Hippocampal formation (tissue), 2 donors: ENCODE measurements at regions not wholly inside any gene's neighbourhood (a gene's known extent, or its start where the extent isn't known, plus 50 kb on each side); places are given as distances from the start of the nearest gene placed in this dataset.

ENCODE experiments used
- DNase-seq, 2 donors: peaks; one replicate each; lab custom pipeline; 2025; lab: John Stamatoyannopoulos, UW

DNA sequence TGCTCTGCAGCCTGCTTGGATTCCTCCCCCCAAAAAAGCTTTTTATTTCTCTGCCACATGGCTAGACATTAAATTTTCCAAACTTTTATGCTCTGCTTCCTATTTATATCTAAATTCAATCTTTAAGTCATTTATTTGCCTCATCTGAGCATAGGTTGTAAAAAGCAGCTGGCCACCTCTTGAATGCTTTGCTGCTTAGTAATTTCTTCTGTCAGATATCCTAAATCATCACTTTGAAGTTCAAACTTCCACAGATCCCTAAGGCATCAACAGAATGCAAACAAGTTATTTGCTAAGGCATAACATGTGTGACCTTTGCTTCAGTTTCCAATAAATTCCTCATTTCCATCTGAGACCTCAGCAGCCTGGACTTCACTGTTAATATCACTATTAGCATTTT, 209.6 kb downstream of the FSCB start:
- DNase-seq = no peak

DNA sequence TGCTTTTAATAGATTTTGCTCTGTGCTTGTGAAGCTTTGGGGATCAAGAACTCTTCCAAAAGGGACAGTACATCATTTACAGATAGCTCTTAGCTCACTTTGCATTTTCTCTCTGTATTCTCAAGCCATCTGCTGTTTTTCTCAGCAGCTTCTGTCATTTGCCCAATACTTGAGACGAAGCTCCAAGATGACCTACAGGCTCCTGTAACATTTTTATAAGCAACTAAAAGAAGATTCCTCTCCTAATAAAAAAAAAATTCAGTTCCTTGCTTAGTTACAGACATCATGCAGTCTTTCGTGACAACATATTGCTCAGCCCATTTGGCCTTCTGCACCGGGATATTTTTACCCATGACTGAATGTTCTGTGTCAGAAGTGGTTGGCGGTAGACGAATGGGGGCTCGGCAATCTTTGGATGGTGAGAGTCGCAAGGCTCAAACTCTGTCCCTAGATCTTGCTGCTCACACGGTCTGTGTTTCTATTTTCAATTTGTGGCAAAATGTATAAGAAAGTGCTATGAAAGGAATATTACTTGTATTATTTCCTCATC, 215.6 kb downstream of the FSCB start:
- DNase-seq = peak in 1 of 2 donors; percentile 15

DNA sequence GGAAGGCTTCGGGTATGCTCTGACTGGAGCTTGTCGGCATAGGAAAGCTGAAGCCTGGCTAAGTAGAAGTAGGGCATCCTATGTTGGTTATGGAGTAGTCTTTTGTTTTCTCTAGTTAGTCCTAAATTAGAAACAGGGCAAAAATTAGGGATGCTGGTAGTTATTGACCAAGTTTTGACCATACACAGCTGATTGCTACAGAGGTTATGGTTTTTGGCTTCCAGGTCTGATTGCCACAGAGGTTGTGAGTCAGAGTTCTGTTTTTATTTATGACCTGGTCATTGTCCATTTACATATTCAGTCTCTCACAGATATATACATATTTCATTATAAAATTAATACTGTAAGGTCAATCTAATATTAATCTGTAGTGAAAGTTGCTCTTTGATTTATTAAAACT, 219.2 kb downstream of the FSCB start:
- no peak for DNase-seq

DNA sequence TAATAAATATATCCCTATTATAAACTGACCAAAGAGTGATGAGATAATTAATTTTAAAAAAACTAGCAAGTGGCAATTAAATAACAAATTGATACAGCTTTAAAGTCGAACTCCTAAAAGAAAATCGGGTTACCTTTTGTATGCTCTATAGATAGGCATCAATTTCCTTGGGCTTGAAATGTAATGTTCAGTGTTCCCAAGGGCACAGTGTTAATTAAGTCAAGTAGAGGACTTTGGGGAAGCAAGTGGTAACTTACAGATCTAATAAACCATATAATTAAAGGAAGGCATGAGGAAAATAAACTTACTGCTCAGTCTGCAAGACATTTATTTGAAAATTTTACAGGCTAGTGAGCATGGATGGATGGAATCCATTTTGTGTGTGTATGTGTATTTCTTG, 220.9 kb downstream of the FSCB start:
- DNase-seq = no peak

DNA sequence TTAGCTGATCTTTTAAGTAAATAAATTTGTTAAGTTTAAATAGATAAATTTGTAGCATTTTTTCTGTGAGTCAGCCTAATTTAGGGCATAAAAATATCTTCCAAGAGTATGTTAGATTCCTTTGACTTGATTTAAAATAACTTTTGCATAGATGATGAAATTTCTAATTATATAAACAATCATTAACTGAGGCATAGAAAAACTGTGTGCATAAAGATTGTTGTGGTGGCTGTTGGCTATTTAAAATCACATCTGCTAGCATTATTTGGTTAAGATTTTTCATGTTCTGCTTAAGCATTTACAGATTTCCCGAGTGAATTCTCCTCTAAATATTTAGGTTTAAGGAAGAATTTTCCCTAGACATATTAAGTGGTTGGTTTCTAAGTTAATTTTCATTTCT, 223.2 kb downstream of the FSCB start:
- DNase-seq = no peak

DNA sequence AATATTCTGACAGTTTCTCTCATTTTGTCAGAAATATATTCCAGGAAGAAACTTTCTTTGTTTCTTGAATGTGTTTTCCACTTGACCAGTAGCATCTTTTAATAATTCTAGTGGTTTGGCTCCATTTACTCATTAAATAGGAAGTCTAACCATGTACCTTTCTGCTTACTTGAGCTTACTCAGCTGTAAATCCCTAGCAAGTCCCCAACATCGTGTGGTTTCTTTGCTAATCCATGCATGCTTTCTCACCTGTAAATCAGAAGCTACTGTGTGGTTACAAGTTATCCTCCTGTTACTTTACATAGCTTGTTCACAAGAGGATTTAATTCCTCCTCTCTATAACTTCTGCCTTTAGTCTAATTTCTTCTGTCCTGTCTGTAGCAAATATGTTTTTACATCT, 227.7 kb downstream of the FSCB start:
- DNase-seq = no peak

DNA sequence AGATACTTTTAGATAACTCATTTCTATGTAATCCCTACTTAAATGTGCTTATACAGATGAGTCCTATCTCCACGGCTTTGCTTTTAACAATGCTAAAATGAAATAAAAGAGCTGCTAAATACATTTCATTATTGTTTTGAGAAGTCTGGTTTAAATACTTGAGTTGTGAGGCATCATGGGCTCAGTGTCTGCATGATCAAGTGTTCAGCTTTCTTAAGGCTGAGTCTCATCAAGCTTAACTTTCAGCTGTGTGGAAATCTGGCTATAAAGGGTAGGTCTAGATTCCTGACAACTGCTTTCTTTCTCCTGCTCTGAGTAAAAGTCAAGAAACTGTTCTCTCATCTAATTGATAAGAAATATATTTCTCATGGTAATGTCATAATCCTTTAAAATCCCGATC, 235.4 kb downstream of the FSCB start:
- DNase-seq = no peak

DNA sequence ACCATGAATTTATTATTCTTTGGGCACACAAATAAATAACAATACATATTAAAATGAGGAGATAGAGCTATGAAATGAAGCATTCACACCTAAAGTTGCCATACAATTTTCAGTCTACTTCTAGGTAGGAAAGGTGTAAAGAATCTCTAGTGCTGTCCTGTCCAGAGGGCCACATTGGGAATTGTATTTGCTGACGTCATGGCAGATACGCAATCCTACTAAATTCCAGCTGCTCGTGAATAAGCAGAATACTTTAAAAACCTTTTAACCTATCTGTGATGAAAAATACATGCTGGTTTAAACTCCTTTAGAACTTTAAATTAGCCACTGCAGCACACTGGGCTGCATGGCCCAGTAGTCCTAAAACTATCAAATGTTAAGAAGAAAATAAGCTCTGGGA, 236.1 kb downstream of the FSCB start:
- DNase-seq = no peak

DNA sequence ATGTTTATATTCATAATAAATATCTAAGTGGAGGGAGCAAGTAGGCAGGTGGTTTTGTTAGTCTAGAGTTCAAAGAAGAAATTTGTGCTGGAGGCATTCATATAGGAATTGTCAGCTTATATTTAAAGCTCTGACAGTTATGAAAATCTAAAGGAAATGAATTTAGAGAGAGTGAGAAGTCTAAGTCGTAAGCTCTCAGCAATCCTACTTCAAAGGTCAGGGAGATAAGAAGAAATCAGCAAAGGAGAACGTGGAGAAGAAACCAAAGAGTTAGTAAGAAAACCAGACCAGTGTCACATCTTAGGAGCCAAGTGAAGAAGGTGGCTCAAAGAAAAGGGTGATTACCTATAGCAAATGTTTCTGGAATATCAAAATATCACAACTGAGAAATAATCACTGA, 241.8 kb downstream of the FSCB start:
- DNase-seq = no peak

DNA sequence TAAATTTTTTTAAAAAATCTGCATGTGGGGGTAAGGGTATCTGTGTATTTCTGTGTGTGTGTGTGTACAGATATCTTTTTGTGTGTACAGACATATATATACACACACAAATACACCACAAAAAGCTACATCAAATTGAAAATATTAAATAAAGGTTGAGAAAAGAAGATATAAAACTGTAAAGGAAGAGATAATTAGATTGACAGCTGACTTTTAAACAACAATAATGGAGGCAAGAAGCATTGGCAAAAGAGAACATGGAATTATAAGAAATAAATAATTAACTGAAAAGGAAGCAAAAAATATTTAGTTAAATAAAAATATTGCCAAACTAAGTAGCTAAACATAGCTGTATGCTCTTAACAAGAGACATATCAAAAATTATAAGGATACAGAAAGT, 291.4 kb downstream of the FSCB start:
- no peak for DNase-seq

DNA sequence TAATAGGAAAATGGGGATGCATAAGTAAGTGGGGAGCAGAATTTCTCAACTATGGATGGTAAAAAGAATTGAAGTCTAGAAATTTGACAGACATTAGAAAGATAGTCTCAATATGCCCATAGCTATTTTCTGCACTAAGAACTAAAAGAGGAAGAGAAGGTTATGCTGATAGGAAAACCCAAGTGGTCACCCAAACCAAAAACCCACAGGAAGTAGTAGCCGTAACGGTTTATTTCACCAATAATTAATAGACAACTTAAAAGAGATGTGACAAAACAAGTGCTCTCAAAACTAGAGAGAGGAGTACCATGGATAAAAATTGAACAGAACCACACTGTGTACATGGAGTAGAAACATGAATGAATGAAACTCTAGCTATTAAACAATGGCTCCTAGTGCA, 295.4 kb downstream of the FSCB start:
- no peak for DNase-seq

DNA sequence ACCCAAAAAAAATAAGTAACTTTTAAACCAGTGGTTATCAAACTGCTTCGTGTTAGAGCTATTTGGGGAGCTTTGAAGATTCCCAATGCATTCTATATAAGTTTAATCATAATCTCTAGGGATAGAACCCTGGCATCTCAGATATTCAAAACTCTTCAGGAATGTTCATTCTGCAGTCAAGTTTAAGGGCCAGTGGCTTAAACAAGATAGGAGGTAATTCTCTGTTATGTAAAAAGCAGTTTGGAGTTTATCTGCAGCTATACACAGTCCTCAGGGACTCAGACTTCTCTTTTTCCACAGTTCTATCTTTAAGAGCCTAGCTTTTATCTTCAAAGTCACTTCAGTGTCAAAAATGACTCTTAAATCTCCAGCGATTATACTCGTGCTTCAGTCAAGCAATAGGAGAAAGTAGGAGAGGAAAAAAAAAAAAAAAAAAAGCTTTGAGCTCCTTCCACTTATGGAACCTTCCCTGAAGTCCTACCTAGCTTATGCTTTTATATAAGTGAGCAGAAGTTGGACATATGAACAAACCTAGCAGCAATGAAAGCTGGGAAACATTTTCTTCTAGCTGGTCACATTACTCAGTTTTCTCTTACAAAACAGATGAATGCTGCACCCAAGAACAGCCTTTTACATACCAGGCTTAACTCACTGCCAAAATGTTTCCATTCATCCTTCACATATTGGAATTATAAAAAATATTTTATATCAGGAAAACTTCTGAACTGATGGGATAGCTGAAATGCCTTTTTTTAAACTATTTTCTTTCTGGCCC, 302.8 kb downstream of the FSCB start:
- no peak for DNase-seq

DNA sequence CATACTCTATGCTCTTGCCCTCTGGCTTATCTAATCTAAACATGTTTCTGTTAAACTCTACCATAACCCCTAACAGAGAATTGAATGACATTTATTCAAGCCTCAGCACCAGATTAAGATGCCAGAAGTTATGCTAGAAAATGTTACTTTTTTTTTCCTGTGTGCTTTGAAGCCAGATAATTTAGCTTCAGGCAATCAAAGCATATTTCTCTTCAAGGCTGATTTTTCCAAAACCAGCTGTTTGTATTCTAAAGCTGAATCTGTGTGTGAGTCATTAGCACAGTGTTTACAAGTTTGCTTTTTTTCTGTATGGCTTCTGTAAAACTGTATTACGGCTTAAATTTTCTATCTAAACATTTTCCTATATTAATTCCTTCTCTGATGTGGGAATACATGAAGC, 326.1 kb downstream of the FSCB start:
- no peak for DNase-seq

DNA sequence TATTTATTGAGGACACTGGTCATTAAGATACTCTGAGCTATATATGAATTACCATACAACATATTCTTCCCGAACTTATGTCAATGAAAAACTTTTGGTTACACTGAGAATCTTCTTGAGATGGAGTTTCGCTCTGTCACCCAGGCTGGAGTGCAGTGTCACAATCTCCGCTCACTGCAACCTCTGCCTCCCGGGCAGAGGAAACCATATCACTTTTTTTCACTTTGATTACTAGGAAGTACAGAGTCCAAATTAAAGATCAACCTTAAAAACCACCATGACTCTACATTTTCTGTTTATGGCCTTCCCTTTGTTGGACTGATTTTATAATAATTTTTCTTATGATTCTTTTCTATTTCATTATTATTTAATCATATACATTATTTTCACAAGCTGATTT, 336.5 kb downstream of the FSCB start:
- DNase-seq = no peak

DNA sequence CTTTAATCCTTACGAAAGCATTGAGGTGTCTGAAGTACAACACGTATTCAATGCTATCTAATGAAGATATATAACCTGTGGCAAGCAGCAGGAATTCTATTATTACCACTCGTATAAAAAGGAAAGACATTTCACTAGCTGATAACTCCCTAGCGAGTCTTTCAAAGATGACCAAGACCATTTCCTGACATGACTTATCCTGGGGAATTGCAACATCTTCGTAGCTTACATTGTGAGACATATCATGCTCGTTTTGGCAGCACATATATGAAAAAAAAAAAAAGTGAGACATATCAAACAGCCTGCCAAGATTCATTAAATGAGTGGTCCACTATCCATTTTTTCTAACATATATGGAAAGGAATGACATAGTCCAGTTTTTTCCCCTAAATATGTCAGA, 337.0 kb downstream of the FSCB start:
- DNase-seq = no peak

DNA sequence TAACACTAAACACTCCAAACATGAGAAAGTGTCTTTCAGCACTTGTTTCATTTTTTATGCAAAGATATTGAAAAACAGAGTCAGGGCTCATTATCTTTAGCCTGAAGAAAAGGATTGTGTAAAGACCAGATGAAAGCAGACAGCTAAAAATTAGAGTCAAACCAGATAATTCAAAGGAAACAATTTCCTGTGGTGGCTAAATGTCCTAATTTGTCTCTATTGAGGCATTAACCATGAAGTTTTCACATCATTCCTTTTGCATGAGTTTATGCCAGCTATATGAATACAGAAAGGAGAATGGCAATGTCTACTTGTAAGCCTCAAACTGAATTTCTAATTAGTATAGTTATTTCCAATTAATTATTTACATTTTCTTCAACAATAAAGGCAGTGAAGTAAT, 338.5 kb downstream of the FSCB start:
- no peak for DNase-seq

DNA sequence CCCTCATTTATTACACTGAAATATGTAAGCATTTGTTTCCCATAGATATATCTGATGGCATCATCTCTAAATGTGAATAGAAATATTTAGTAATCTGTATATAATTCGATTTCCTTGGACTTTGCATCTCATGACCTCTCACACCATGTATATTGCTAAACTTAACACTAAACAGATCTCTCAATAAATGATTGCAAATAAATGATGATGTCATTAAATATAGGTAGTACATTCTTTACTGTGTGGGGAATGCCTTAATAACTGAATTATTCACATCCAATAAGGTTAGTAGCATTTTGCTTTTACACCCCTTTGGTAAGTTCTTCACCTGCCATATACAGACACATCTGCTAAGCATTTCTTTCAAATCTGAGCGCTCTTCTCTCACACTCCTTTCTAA, 340.5 kb downstream of the FSCB start:
- no peak for DNase-seq

DNA sequence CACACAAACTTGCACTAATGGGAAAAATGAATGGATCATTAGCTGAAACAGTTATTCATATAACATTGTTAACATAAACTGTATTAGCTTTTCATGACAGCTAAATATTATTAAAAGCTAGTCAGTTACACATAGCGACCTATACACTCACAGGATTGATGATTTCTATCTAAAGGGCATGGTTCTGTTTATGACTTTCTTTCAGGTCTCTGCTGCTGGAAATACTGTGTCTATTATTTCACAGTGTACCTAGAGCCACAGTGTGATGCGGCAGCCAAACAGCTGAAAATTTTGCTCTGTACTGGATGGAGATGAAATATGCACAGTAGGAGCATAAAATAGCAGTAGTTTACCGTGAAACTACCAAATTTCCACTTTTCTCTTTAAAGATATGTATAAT, 341.1 kb downstream of the FSCB start:
- no peak for DNase-seq

DNA sequence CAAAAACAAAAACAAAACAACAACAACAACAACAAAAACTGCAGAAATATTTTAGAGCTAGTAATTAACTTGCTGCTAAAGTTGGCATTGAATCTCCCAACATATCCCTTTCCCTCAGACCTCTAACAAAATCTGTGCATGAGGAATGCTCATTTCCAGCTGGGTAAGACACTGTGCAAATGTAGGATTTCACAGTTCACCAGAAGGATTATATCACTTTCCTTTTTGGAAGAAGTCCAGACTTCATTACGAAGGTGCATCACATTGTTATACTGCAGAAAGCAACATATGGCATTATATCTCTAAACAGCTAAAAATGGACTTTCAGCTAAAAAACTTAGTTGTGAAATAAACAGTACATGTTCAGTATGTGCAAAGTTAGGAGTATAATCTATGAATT, 341.8 kb downstream of the FSCB start:
- peak in 1 of 2 donors; percentile 27 for DNase-seq

DNA sequence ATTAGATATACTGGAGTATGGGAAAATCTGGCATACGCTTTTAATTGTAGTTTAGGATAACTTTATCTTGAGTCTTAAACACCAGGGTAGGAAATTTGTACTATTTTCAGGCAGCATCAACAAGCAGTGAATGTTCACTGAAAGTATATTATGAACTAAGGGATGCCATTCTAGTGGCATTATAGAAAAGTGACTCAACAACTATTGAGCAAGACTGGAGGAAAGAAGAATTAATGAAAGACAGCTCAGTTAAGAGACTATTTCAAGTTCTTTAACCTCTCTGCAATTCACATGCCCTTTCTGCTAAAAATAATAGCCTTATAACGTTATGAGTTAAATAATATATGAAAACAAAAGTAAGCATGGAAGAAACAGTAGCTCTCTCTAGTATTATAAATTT, 343.1 kb downstream of the FSCB start:
- no peak for DNase-seq

DNA sequence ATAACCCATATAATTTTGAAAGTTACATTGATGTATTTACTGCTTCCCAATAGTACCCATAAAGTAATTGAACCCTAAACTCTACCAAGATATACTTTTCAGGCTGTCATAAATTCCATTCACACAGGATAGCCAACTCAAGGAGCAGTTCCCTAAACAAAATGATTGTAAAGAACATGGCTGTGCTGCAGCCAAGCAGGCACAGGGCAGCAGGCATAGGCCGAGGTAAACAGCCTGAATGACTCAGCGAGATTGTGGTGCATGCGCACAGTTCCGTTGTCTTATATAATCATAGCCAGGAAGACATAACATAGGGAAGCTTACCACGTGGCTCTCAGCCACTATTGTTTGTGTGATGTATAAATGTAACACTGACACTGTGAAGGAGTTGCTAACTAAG, 344.9 kb downstream of the FSCB start:
- DNase-seq = no peak

DNA sequence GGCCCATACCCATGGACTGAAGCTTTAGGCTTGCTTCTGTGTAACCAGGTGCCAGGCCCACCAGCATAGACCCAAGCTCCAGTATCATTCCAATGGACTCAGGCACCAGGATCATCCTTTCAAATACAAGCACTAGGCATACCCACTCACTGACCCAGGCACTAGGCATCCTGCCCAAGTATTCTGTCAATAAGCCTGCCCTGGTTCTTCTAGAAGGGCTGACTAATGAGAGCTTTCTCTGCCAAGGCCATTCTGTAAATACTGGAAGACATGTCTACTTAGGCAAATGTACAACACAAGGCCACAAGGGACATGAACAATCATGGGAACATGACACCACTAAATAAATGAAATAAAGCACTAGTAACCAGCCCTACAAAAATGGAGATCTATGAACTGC, 352.2 kb downstream of the FSCB start:
- DNase-seq = no peak

DNA sequence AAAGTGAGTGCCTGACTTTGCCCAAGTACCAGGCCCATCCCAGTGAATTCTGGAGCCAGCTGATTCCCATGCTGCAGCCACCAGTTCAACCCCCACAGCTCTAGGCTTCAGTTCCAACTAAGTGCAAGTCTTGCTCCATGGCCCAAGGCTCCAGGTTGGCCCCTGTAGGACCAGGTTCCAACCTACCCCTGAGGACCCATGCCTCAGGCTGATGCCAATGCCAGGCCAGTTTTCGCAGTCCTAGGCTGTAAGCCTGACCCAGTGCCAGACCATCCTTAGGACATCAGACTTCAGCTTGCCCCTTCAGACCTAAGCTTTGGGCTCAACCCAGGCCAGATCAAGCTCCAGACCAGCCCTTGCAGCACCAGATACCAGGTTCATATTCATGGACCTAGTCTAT, 352.6 kb downstream of the FSCB start:
- no peak for DNase-seq

DNA sequence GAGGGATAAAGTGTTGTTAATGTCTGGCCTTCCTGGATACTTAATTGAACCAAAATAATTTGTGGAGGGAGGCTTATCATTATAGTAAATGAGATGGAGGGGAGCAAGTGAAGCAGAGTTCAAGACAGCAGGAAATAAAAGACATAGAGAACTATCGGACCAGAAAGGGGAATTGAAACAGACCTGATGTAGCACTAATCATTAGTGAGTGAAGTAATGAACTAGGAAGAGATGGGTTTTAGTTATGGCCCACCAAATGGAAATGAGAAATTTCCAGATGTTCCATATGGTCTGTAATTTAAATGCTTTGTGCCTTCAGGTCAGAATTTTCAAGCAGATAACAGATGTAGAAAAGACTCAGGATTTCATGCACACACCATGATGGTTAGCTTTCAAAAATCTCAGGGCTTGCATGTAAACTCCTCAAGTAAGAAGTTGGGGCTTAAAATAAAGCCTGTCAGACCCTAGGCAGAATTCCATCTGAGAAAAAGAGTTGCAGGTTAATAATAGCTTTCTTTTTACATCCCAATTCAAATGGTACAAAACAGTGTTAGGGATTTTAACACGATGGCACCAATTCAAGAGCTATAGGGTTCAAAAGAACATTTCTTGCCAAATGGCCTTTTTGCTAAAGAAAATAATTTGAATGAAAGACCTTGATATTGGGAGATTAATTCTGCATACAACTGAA, 355.8 kb downstream of the FSCB start:
- no peak for DNase-seq
